GM12878 (cell line): ENCODE measurements at regions not wholly inside any gene's neighbourhood (a gene's known extent, or its start where the extent isn't known, plus 50 kb on each side); places are given as distances from the start of the nearest gene placed in this dataset.
A peak's percentile ranks its signal among the peaks of the same experiment; 100 is the strongest.

Source experiments
- ATAC-seq: fragments of 200-7000 bp; cut with Tn5 transposase; 3 replicates; pipeline ENCODE4 v1.9.1; 2020; ENCODE audit warnings: mild to moderate bottlenecking, moderate library complexity
- BruUV-seq: library from RNA; stranded (reverse); fragments of 400-500 nt; replicated peaks from 2 replicates; lab custom pipeline; 2021; lab: Mats Ljungman, UMichigan
- CTCF ChIA-PET: fragments of 300-600 bp; sonication (Branson Sonifier 250); formaldehyde crosslinking; extraction: SDS; loops from one replicate; lab custom pipeline; 2021; ENCODE audit warnings: inconsistent platforms; lab: Yijun Ruan, JAX
- POLR2A ChIA-PET: fragments of 350-600 bp; formaldehyde crosslinking; extraction: SDS; loops from one replicate; lab custom pipeline; 2021; ENCODE audit warnings: inconsistent platforms; lab: Charles Lee
- RAD21 ChIA-PET: fragments of 300-600 bp; sonication (Branson Sonifier 250); formaldehyde crosslinking; loops from one replicate; lab custom pipeline; 2023; ENCODE audit warnings: antibody characterized with exemption; ENCODE audit not compliant: unreplicated experiment; lab: Charles Lee
- SMC1A ChIA-PET: fragments of 300-600 bp; sonication (Branson Sonifier 250); formaldehyde crosslinking; loops from one replicate; lab custom pipeline; 2023; ENCODE audit not compliant: unreplicated experiment, uncharacterized antibody; lab: Charles Lee
- DNase-seq: peaks from one replicate; pipeline ENCODE4 v3.0.0-alpha.2; 2011; ENCODE audit warnings: low read depth, low spot score
- FAIRE-seq: peaks from 3 replicates; lab custom pipeline; 2011; peaks lifted over from hg19 to GRCh38; lab: Jason Lieb, UNC
- H2AFZ ChIP-seq: 2 replicates; pipeline ENCODE4 v1.6.0; 2011; ENCODE audit warnings: low read depth, low read length, control low read depth; ENCODE audit not compliant: control insufficient read depth
- H3K27ac ChIP-seq: 2 replicates; pipeline ENCODE4 v1.5.1; 2011; ENCODE audit warnings: control low read depth; ENCODE audit not compliant: control insufficient read depth, insufficient read depth
- H3K27me3 ChIP-seq, 2 experiments: replicated peaks in 1 of 2; 2 replicates each; pipeline versions ENCODE4 v1.6.0 to v1.6.1; 2011; ENCODE audit warnings: low read length in 1 of 2; ENCODE audit not compliant: control insufficient read depth in 2 of 2, insufficient read depth in 2 of 2
- H3K36me3 ChIP-seq, 2 experiments: 2 replicates each; pipeline ENCODE4 v1.5.1; 2011; ENCODE audit warnings: low read length in 1 of 2; ENCODE audit not compliant: control insufficient read depth in 2 of 2, insufficient read depth in 2 of 2
- H3K4me1 ChIP-seq: 2 replicates; pipeline ENCODE4 v1.6.1; 2011; ENCODE audit warnings: mild to moderate bottlenecking, low read length, moderate library complexity, mixed read lengths; ENCODE audit not compliant: control insufficient read depth, insufficient read depth
- H3K4me2 ChIP-seq: 2 replicates; pipeline ENCODE4 v1.6.0; 2011; ENCODE audit warnings: control low read depth; ENCODE audit not compliant: control insufficient read depth, insufficient read depth
- H3K4me3 ChIP-seq: fragments of 200-600 bp; sonication (generic); 2 replicates; pipeline ENCODE4 v1.5.1; 2016
- H3K79me2 ChIP-seq: 2 replicates; pipeline ENCODE4 v1.6.0; 2011; ENCODE audit warnings: low read length; ENCODE audit not compliant: control insufficient read depth, insufficient read depth
- H3K9ac ChIP-seq: 2 replicates; pipeline ENCODE4 v1.8.0; 2011; ENCODE audit warnings: low read length, control low read depth, mixed read lengths; ENCODE audit not compliant: control insufficient read depth, insufficient read depth
- H3K9me3 ChIP-seq: replicated peaks from 3 replicates; pipeline ENCODE4 v1.5.1; 2011; ENCODE audit warnings: mild to moderate bottlenecking, low read length; ENCODE audit not compliant: control insufficient read depth, insufficient read depth
- H4K20me1 ChIP-seq: 2 replicates; pipeline ENCODE4 v1.6.0; 2011; ENCODE audit not compliant: control insufficient read depth, insufficient read depth
- ATF7 ChIP-seq: fragments of 450-650 bp; IDR thresholded peaks from 2 replicates; pipeline ENCODE4 v1.6.1; 2016; ENCODE audit warnings: low read depth, mild to moderate bottlenecking
- JUNB ChIP-seq: IDR thresholded peaks from 2 replicates; pipeline ENCODE4 v1.6.1; 2016; ENCODE audit warnings: antibody characterized with exemption, mild to moderate bottlenecking
- KAT2A ChIP-seq: conservative IDR thresholded peaks from 2 replicates; pipeline ENCODE4 v1.6.1; 2011; ENCODE audit warnings: low read depth, low read length; ENCODE audit not compliant: control insufficient read depth
- TBL1XR1 ChIP-seq: IDR thresholded peaks from 2 replicates; pipeline ENCODE4 v1.6.1; 2012; ENCODE audit warnings: low read depth, low read length, improper control_type of control experiment
- ZBTB40 ChIP-seq: fragments of 450-650 bp; IDR thresholded peaks from 2 replicates; pipeline ENCODE4 v1.6.1; 2016; ENCODE audit warnings: mild to moderate bottlenecking, moderate library complexity, borderline replicate concordance
- WGBS: methylation state at CpG from one replicate; pipeline ENCODE4 v1.1.6; 2016; ENCODE audit warnings: low lambda C conversion rate; ENCODE audit not compliant: insufficient replicate concordance, insufficient coverage; ENCODE audit errors: missing lambda C conversion rate; 5-methylcytosine and 5-hydroxymethylcytosine counted together
- in situ Hi-C: fragments of 300-500 bp; cut with MboI; formaldehyde crosslinking; loops from 9 replicates; pipeline ENCODE4 v1.14.3; 2018; ENCODE audit warnings: mixed read lengths
- intact Hi-C: fragments of 100-400 bp; cut with micrococcal nuclease; formaldehyde crosslinking; loops from one replicate; pipeline ENCODE4 v1.14.2; 2022; ENCODE audit not compliant: unreplicated experiment

GRCh38 chr7:136693166-136694119 lies 175.0 kb upstream of the CHRM2 start:
- Histone ChIP-seq H2AFZ (no peak overlapping the region), H3K4me2 (no peak overlapping the region), H3K9ac (no peak overlapping the region), H3K27me3 (no peaks in the 10 kb centered on the region), H3K36me3 (no peaks in the 10 kb centered on the region), H3K4me1 (no peaks in the 10 kb centered on the region), H3K27ac (no peak overlapping the region), H3K79me2 (no peaks in the 10 kb centered on the region), H3K4me3 (no peak overlapping the region), H3K9me3 (no peaks in the 10 kb centered on the region), H4K20me1 (no peaks in the 10 kb centered on the region)
- no peak for FAIRE-seq
- no TSS peak for BruUV-seq
- peak; percentile 42; the same call in 2 of the 3 replicates for ATAC-seq
- no peak for TF ChIP-seq ATF7
- TF ChIP-seq TBL1XR1, result no peak
- no peak for TF ChIP-seq KAT2A
- no peak for TF ChIP-seq ZBTB40
- TF ChIP-seq JUNB, result no peak
- POLR2A ChIA-PET, result no interaction called here
- intact Hi-C loops, result no loop called here
- CTCF ChIA-PET, result interaction anchor here (1.4 kb wide), 1 partner anchor 398 kb away, joined by 3 read pairs; no protein-coding TSS in a partner anchor
- RAD21 ChIA-PET, result no interaction called here
- in situ Hi-C loops, result no loop called here
- SMC1A ChIA-PET, result no interaction called here
- WGBS, result 1% methylated on average over 4 of the region's 4 CpGs
- no peak for DNase-seq
